Dermis microvascular lymphatic vessel endothelial cell (primary cell): ENCODE measurements at regions not wholly inside any gene's neighbourhood (a gene's known extent, or its start where the extent isn't known, plus 50 kb on each side); places are given as distances from the start of the nearest gene placed in this dataset.
"Not testable (repeated sequence)": the region's sequence is repeated elsewhere in the genome, so short reads cannot be mapped to it uniquely, and the experiment has no call there.

Experiments
- DNase-seq, 2 donors: peaks; one replicate each; pipeline versions ENCODE4 v3.0.0 to v3.0.0-alpha.2; 2010; ENCODE audit warnings: low read depth in 2 of 2

DNA sequence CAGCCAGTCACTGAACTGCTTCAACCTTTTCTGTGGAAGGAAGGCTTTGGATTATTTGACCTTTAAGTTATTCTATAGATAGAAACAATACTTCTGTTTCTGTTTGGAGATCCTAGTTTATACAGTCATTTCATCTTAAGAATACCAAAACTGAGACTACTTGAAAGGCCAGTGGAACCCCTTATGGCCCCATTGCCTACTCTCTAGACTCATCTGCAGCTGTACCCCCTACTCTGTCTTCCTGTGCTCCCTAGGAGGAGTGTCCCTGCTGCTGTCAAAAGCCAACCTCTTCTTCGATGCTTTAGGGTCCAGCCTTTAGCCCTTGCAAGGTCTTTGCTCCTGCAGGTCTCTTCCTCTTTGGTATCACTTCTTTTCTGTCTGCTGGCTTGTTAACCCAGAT is 169.6 kb downstream of the EDEM1 start:
- no peak for DNase-seq

DNA sequence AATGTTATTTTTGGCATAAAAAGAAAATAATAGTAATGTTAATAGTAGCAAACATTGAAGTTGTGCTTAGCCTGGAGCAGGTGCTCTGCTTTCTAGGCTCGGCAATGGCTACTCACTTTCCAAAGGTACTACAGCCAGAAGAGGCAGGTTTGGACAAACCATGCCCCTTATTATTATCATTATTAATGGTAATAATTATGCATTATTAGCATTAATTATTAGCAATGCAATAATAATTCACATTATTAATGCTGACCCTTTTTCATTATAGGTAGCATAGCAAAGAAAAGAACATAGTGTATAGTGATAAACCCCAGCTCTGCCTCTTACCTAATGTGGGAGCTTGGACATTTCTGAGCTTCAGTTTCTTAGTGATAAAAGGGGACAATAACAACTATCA is 171.4 kb downstream of the EDEM1 start:
- DNase-seq = no peak

DNA sequence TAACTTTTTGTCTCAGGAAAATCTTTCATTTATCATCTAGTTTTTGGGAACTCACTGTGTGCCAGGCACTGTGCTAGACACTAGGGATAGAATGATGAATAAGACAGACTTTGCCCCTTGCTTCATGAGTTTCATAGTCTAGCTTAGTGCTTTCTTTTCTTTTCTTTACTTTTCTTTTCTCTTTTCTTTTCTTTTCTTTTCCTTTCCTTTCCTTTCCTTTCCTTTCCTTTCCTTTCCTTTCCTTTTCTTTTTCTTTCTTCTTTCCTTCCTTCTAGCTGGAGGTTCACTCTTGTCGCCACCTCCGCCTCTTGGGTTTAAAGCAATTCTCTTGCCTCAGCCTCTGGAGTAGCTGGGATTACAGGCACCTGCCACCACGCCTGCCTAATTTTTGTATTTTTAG is 172.9 kb downstream of the EDEM1 start:
- no peak for DNase-seq

DNA sequence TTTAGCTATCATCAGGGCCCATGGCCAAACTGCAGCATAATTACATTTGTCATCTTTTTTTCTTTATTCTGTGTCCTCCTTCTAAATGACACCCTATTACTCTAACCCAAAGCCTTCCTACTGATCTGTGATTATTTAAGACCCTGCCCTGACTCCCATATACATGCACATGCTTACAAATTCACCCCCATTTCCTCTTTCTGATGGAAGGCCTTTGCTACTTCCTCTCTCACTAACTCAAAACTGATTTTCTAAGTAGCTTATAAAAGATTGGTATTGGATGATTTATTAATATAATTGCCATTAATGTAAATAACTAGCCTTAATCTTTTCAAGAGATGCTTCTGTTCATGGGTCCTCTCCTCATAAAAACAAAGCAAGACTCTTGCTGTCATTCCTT is 179.2 kb downstream of the EDEM1 start:
- DNase-seq = no peak

DNA sequence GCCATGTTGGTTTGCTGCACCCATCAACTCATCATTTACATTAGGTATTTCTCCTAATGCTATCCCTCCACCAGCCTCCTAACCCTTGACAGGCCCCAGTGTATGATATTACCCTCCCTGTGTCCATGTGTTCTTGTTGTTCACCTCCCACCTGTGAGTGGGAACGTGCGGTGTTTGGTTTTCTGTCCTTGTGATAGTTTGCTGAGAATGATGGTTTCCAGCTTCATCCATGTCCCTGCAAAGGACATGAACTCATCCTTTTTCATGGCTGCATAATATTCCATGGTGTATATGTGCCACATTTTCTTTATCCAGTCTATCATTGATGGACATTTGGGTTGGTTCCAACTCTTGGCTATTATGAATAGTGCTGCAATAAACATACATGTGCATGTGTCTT is 184.0 kb downstream of the EDEM1 start:
- not testable (repeated sequence) for DNase-seq

DNA sequence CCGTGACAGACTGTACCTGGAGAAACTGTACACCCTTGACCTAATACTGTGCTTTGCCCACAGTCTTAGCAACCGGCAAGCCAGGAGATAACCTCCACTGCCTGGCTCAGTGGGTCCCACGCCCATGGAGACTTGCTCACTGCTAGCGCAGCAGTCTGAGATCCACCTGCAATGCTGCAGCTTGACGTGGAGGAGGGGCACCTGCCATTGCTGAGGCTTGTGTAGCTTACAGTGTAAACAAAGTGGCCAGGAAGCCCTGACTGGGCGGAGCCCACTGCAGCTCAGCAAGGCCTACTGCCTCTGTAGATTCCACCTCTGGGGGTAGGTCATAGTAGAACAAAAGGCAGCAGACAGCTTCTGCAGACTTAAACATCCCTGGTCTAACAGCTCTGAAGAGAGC is 189.3 kb downstream of the EDEM1 start:
- DNase-seq = no peak

DNA sequence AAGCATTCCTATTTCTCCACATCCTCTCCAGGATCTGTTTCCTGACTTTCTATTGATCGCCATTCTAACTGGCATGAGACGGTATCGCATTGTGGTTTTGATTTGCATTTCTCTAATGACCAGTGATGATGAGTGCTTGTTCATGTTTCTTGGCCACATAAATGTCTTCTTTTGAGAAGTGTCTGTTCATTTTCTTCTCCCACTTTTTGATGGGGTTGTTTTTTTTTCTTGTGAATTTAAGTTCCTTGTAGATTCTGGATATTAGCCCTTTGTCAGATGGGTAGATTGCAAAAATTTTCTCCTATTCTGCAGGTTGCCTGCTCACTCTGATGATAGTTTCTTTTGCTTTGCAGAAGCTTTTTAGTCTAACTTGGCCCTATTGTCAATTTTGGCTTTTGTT is 191.8 kb downstream of the EDEM1 start:
- not testable (repeated sequence) for DNase-seq

DNA sequence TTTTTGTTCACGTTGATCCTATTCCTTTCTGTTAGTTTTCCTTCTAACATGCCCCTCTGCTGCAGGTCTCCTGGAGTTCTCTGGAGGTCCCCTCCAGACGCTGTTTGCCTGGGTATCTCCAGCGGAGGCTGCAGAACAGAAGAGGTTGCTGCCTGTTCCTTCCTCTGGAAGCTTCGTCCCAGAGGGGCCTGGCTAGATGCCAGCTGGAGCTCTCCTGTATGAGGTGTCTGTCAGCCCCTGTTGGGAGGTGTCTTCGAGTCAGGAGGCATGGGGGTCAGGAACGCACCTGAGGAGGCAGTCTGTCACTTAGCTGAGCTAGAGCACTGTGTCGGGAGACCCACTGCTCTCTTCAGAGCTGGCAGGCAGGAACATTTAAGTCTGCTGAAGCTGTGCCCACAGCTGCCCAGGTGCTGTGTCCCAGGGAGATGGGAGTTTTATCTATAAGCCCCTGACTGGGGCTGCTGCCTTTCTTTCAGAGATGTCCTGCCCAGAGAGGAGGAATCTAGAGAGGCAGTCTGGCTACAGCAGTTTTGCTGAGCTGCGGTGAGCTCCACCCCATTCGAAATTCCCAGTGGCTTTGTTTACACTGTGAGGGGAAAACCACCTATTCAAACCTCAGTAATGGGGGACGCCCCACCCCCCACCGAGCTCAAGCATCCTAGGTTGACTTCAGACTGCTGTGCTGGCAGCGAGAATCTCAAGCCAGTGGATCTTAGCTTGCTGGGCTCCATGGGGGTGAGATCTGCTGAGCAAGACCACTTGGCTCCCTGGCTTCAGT is 196.2 kb downstream of the EDEM1 start:
- DNase-seq = not testable (repeated sequence)

DNA sequence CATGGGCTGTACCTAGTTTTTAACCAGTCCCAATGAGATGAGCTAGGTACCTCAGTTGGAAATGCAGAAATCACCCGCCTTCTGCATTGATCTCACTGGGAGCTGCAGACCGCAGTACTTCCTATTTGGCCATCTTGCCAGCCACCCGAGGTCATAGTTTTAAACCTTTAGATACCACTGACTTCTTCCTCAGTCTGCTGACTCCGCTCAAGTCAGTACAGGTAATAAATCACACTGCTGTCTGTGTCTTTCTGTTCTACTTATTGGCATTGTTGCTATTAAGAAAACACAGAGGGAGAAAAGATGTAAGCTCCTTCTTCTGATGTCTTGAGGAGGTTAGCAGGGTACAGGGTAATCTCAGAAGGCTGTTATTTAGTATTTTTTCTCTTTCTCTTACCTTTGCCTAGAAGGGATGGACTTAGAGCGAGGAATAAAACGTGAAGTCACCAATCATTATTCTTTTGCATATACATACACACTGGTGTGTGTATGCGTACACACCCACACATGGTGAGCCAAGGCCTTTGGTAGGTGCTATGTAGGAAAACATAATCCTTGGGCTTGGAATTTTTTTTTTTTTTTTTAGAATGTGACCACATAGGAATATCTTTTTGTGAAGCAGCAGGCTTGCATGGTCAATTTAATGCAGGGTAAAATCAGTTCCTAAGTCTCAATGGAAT is 197.2 kb downstream of the EDEM1 start:
- no peak for DNase-seq

DNA sequence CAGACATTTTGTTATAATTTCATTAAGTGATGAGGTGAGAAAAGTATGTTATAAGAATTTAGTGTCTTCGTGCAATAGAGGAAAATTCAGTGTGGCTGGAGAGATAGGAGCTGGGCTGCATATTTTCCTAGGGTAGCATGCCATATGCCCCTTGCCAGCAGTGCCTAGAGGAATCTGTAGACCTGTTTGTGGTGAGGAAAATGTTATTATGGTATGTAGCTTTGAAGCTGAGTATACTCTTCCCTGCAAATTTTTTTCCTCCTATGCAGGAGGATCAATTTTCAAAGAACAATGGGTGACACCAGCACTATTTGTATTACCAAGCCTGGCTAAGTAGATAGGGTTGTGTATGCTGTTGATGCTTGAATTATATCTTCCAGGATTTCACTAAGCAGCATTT is 200.6 kb downstream of the EDEM1 start:
- no peak for DNase-seq

DNA sequence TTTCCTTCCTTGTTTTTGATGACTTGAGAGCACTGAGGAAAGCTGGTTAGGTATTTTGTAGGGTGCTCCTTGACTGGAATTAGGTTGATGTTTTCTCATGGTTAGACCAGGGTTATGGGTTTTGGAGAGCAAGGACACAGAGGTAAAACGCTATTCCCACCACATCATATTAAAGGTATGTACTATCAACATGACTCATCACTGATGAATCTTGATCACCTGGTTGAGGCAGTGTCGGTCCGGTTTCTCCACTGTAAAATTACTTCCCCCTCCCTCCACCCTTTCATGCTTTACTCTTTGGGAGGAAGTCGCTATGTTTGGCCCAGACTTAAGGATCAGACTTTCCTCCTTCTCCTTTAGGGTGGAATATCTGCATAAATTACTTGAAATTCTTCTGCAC is 201.6 kb downstream of the EDEM1 start:
- DNase-seq = no peak

DNA sequence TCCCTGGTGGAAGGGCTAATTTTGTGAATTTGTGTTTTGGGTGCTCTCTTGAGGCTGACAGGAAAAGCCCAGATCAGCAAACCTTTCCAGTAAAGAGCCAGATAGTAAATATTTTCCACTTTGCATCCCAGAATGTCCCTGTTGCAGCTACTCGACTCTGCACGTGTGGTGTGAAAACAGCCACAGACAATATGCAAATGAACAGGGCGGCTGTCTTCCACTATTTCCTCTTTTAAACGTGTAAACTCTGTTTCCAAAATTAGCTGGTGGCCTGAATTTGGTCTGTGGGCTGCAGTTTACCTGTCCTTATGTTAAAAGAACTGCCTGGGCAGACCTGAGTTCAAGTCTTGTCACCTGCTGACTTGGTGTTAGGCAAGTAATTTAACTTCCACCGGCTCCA is 202.7 kb downstream of the EDEM1 start:
- no peak for DNase-seq

DNA sequence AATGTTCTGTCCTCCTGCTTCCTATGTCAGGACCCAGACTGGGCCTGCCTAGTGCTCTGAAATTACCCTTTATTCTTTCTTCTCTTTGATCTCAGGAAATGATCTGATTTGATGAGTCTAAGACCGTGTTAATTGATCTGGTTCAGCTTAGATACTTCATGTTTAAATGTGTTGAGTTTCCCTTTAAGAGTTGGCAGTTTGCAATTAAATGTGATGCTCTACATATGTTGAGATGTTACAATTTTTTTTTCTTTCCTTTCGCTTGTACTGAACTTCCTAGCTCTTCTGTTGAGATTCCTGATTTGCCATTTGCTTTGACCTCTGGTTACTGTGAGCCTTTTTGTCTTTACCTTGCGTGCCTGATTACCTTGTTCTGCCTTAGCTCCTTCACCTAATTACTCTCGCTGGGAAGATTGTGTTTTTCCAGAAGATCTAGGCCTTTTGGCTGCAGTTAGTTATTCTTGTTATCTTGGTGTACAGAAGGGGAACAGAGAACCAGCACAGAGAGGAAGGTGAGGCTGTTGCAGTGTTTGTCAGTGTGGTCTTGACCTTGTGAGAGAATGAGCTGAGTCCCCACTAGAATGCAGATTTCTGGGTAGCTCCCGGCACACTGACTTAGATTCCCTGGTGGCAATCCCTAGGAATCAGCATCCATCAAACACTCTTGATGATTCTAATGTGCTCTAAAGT is 203.6 kb downstream of the EDEM1 start:
- DNase-seq = no peak

DNA sequence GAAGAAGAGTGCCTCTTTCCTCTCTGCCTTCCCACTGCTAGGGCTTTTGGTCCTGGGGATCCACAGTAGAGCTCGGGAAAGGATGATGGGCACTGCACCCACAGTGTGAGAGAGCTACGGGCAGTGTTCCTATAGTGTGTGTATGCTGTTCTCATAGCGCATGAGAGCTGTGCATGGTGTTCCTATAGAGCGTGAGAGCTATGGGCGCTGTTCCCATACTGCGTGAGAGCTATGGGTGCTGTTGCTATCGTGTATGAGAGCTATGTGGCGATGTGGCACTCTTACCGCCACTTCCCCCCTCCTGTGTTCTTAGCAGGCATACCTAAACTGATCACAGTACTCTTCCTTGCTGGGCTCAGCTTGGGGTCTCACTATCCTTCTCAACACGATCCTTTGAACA is 213.5 kb downstream of the EDEM1 start:
- DNase-seq = no peak

DNA sequence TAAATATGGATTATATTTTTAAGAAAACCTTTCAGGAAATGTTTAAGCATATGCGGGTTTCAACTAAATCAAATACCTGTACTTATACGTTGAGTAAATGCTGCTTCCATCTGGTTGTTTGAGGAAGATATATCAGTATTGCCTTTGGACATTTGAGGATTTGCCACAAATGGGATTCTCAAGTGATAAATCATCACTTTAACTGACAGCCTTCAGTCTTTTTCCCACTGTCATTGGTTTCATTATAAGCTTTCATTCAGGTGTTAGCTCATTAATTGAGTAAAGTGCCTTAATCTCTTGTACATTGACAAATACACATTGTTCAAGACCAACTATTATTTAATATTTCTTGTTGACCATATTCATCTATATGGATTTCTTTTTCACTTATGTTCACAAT is 217.2 kb downstream of the EDEM1 start:
- no peak for DNase-seq

DNA sequence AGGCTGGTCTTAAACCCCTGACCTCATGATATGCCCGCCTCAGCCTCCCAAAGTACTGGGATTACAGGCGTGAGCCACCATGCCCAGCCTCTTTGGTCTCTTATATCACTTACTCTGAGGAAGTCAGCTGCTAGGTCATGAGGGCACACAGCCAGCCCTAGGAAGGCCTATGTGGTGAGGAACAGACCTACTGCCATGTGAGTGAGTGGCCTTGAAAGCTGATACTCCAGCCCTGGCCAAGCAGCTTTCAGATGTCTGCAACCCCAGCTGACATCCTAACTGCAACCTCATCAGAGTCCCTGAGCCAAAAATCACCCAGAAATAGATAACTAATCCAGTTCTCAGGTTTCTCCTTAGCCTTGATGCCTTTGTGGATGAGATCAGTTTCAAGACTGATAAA is 224.3 kb downstream of the EDEM1 start:
- DNase-seq = no peak

DNA sequence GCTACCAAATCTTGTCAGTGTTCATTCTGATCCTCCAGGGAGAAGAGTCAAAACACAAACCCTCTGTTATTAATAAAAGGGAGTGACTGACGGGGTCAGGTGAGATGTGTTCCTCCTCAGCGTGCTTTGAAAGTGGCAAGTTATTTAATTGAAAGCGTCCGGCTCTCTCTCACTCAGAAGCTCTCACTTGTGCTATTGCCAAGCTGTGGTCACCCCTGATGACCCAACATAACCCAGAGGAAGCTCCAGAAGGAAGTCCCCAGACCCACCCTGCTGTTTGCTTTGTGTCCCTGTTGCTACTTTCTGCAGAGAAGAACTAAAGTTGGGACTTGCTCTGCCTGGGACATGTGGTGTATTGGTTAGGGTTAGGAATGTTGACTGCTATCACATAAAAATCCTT is 235.6 kb downstream of the EDEM1 start:
- DNase-seq = no peak

DNA sequence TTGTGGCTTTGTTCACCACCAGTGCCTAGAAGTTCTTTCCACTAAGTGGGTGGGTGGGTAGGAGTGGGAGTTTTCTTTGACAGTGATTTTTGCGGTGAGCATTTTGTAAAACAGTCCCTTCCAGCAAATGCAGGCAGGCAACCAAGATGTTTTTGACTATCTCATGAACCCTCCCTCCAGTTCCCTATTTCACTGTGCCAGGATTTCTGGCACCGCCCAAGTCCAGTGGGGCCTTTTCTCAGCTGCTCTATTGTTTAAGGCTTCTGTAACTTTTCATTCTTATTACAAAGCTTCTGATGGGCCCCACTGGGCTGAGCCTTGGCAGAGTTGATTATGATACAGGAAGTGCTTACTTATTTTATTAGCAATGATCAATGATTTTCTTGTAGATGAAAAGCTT is 236.0 kb downstream of the EDEM1 start:
- DNase-seq = no peak

DNA sequence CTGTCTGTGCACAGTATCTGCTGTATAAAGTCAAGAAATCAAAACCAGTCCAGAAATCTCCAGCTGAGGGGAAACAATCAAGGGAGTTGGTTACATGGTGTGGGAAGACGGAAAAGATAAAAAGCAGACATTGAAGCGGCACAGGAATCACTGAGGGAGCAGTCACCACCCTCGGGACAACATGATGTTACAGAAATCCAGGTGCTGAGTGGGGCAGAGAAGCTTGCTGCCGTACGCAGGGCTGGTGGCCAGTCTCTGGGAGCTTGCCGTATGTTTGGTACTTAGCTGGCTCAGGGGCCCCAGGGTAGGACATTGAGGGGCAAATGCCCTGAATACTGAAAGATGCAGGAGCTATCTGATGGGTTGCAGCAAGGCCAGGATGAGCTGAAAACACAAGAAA is 237.9 kb downstream of the EDEM1 start:
- no peak for DNase-seq

DNA sequence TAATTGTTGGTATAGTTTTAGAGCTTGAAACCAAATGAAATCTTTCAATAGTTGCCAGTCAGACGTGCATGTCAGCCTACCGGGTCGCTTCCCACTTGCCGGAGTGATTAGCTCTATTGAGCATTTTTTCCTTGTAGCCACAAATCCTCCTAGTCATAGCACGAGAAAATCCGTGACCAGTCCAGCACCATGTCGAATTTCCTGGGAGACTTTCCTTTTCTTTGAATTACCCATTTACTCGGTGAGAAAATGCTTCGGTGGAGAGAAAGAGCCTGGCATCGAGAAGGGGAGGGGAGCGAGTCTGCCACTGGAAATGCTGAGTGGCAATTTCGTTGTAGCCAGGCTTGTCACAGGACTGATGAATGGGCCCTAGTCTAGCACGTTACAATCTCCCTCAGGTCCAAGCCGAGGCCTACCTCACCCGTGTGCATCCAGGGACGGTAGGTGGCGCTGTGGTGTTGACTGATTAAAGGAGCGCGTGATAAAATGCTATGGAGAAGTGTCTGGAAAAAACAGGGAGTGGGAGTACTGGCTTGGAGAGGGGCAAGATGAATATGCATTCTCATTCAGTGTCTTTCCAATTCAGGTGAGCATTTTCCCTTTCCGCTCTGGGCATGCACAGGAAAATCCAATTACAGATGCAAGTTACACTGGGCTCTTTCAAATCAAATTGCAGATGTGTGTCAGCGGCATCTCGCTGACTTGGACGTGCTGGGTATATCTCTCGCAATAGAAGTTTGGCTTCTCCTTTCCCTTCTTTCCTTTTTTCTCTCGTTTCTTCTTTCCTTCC is 238.8 kb downstream of the EDEM1 start:
- DNase-seq = peak; percentile 32 to 59

DNA sequence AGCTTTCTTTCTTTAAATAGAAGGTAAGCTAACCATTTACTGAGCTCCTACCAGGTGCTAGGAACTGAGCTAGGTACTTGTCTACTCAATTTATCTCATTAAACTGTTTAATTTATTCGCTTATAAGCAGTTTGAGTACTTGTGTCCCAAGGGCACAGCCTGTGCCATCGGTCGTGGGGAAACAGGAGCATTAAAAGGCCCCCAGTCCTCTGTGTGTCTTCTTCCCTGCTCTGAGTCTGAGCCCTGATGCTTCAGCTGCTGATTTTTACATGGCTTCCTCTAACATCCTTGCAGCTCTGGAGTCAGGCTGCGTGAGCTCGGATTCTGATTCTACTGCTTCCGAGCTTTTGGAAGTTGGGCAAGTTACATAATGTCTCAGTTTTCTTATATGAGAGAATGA is 239.5 kb downstream of the EDEM1 start:
- no peak for DNase-seq

DNA sequence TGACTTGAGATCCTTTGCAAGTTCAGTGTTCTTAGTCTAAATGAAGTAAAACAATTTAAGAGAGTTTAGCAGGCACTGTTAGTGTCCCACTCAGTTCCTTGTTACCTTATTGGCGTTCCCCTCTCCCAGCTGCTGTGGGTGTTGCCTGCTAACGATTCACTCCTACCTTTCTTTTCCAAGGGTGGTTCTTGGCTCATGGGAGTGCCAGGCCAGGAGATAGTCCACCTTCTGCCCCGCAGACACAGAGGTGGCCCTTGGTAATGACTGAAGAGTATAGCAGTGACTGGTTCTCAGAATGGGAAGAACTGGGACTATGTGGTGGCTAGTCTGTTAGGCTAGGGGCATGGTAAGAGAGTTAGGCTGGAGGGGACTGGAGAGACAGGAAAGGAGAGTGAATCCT is 240.4 kb downstream of the EDEM1 start:
- DNase-seq = no peak
